ENCODE measurements at regions not wholly inside any gene's neighbourhood (a gene's known extent, or its start where the extent isn't known, plus 50 kb on each side); places are given as distances from the start of the nearest gene placed in this dataset.

- TF ChIP-seq, protein P1, sequence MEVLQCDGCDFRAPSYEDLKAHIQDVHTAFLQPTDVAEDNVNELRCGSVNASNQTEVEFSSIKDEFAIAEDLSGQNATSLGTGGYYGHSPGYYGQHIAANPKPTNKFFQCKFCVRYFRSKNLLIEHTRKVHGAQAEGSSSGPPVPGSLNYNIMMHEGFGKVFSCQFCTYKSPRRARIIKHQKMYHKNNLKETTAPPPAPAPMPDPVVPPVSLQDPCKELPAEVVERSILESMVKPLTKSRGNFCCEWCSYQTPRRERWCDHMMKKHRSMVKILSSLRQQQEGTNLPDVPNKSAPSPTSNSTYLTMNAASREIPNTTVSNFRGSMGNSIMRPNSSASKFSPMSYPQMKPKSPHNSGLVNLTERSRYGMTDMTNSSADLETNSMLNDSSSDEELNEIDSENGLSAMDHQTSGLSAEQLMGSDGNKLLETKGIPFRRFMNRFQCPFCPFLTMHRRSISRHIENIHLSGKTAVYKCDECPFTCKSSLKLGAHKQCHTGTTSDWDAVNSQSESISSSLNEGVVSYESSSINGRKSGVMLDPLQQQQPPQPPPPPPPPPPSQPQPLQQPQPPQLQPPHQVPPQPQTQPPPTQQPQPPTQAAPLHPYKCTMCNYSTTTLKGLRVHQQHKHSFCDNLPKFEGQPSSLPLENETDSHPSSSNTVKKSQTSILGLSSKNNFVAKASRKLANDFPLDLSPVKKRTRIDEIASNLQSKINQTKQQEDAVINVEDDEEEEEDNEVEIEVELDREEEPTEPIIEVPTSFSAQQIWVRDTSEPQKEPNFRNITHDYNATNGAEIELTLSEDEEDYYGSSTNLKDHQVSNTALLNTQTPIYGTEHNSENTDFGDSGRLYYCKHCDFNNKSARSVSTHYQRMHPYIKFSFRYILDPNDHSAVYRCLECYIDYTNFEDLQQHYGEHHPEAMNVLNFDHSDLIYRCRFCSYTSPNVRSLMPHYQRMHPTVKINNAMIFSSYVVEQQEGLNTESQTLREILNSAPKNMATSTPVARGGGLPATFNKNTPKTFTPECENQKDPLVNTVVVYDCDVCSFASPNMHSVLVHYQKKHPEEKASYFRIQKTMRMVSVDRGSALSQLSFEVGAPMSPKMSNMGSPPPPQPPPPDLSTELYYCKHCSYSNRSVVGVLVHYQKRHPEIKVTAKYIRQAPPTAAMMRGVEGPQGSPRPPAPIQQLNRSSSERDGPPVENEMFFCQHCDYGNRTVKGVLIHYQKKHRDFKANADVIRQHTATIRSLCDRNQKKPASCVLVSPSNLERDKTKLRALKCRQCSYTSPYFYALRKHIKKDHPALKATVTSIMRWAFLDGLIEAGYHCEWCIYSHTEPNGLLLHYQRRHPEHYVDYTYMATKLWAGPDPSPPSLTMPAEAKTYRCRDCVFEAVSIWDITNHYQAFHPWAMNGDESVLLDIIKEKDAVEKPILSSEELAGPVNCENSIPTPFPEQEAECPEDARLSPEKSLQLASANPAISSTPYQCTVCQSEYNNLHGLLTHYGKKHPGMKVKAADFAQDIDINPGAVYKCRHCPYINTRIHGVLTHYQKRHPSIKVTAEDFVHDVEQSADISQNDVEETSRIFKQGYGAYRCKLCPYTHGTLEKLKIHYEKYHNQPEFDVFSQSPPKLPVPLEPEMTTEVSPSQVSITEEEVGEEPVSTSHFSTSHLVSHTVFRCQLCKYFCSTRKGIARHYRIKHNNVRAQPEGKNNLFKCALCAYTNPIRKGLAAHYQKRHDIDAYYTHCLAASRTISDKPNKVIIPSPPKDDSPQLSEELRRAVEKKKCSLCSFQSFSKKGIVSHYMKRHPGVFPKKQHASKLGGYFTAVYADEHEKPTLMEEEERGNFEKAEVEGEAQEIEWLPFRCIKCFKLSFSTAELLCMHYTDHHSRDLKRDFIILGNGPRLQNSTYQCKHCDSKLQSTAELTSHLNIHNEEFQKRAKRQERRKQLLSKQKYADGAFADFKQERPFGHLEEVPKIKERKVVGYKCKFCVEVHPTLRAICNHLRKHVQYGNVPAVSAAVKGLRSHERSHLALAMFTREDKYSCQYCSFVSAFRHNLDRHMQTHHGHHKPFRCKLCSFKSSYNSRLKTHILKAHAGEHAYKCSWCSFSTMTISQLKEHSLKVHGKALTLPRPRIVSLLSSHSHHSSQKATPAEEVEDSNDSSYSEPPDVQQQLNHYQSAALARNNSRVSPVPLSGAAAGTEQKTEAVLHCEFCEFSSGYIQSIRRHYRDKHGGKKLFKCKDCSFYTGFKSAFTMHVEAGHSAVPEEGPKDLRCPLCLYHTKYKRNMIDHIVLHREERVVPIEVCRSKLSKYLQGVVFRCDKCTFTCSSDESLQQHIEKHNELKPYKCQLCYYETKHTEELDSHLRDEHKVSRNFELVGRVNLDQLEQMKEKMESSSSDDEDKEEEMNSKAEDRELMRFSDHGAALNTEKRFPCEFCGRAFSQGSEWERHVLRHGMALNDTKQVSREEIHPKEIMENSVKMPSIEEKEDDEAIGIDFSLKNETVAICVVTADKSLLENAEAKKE (CRISPR knock-in tag; IDR thresholded peaks at IDR 0.05), result no peak
- no peak for TF ChIP-seq EZH2phosphoT487 (IDR thresholded peaks at IDR 0.05; ENCODE audit: unreplicated experiment)
- TF ChIP-seq JUNB (IDR thresholded peaks at IDR 0.05; ENCODE audit: unreplicated experiment), result no peak
Measured at GRCh38 chr7:68550027-68550426, 1048.2 kb upstream of the AUTS2 start (continued).

DNA sequence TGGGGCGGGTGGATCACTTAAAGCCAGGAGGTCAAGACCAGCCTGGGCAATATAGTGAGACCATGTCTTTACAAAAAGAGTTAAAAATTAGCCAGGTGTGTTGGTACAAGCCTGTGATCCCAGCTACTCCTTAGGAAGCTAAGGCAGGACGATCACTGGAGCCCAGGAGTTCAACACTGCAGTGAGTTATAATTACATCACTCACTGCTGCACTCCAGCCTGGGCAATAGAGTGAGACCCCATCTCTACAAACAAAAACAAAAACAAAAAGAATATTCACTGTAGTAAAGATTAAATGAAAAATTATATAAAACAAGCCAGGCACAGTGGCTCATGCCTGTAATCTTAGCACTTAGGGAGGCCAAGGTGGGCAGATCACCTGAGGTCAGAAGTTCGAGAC, 1047.6 kb upstream of the AUTS2 start:
- peaks cover 88% of the 10 kb centered on the region for H3K9me3 Mint-ChIP-seq
- Histone ChIP-seq H3K79me2 (replicated peaks; ENCODE audit: insufficient read depth) (no peaks in the 10 kb centered on the region), H4K20me1 (replicated peaks; ENCODE audit: insufficient read depth) (no peaks in the 10 kb centered on the region), H2AFZ (no peak overlapping the region), H3F3A (replicated peaks; ENCODE audit: low read depth) (no peaks in the 10 kb centered on the region), H3K4me1 (ENCODE audit: insufficient read depth) (no peaks in the 10 kb centered on the region), H3K27me3 (ENCODE audit: insufficient read depth) (no peaks in the 10 kb centered on the region), H3K4me3 (no peak overlapping the region), H3K27ac (ENCODE audit: low read depth) (no peak overlapping the region), H3K9me2 (ENCODE audit: insufficient read depth) (no peaks in the 10 kb centered on the region), H3K4me2 (no peak overlapping the region), H3K36me3 (ENCODE audit: insufficient read depth) (no peaks in the 10 kb centered on the region; the same call in 1 of the 2 replicates)
- H3K27ac Mint-ChIP-seq, result no peak overlapping the region
- H3K4me3 Mint-ChIP-seq, result no peak overlapping the region
- DNase-seq (ENCODE audit: low spot score), result no peak
- H3K27me3 Mint-ChIP-seq (ENCODE audit: insufficient read depth, low read depth, poor library complexity), result peaks cover 5% of the 10 kb centered on the region
- no peak for ATAC-seq
- no peaks in the 10 kb centered on the region for H3K4me1 Mint-ChIP-seq
- H3K36me3 Mint-ChIP-seq (ENCODE audit: low read depth), result peaks cover 27% of the 10 kb centered on the region
- TF ChIP-seq ZNF331 (CRISPR knock-in tag; IDR thresholded peaks at IDR 0.05; ENCODE audit: low read depth) (no peak), STAT1 (IDR thresholded peaks at IDR 0.05; ENCODE audit: unreplicated experiment) (no peak), REST (IDR thresholded peaks at IDR 0.05; ENCODE audit: unreplicated experiment) (no peak), ZNF114 (CRISPR knock-in tag; IDR thresholded peaks at IDR 0.05) (no peak)
- TF ChIP-seq, protein P1 (CRISPR knock-in tag; IDR thresholded peaks at IDR 0.05), result no peak
